DND-41 (cell line): ENCODE measurements at regions not wholly inside any gene's neighbourhood (a gene's known extent, or its start where the extent isn't known, plus 50 kb on each side); places are given as distances from the start of the nearest gene placed in this dataset.

ENCODE experiments used
- EZH2 ChIP-seq: IDR thresholded peaks from 3 replicates; pipeline ENCODE4 v1.6.1; 2012; ENCODE audit warnings: borderline replicate concordance, low read depth, mild to moderate bottlenecking, moderate library complexity, low read length, inconsistent platforms; ENCODE audit not compliant: severe bottlenecking
- TF ChIP-seq, protein P1 (sequence below): IDR thresholded peaks from 2 replicates; pipeline ENCODE4 v1.5.1; 2012; ENCODE audit warnings: borderline replicate concordance, low read length, moderate library complexity, mild to moderate bottlenecking; ENCODE audit not compliant: poor library complexity, severe bottlenecking; ENCODE audit errors: extremely low read depth

GRCh38 chr14:98943907-98944306 is 328.1 kb downstream of the BCL11B start:
- TF ChIP-seq EZH2: no peak
- TF ChIP-seq, protein P1, sequence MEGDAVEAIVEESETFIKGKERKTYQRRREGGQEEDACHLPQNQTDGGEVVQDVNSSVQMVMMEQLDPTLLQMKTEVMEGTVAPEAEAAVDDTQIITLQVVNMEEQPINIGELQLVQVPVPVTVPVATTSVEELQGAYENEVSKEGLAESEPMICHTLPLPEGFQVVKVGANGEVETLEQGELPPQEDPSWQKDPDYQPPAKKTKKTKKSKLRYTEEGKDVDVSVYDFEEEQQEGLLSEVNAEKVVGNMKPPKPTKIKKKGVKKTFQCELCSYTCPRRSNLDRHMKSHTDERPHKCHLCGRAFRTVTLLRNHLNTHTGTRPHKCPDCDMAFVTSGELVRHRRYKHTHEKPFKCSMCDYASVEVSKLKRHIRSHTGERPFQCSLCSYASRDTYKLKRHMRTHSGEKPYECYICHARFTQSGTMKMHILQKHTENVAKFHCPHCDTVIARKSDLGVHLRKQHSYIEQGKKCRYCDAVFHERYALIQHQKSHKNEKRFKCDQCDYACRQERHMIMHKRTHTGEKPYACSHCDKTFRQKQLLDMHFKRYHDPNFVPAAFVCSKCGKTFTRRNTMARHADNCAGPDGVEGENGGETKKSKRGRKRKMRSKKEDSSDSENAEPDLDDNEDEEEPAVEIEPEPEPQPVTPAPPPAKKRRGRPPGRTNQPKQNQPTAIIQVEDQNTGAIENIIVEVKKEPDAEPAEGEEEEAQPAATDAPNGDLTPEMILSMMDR: no peak
